ENCODE measurements at regions not wholly inside any gene's neighbourhood (a gene's known extent, or its start where the extent isn't known, plus 50 kb on each side); places are given as distances from the start of the nearest gene placed in this dataset.

- H3K23ac ChIP-seq (ENCODE audit: low read length), result no peak overlapping the region
- H2AK5ac ChIP-seq (ENCODE audit: low read length), result no peak overlapping the region
- no CpG with 5 or more reads among the region's 5 CpGs for WGBS (ENCODE audit: extremely low coverage, insufficient coverage, low lambda C conversion rate)
- H4K8ac ChIP-seq (ENCODE audit: low read depth, low read length), result no peak overlapping the region
- no peak overlapping the region for H3K4me3 ChIP-seq (ENCODE audit: low read length)
- no peak overlapping the region for H2BK5ac ChIP-seq (ENCODE audit: low read length)
- H3K9ac ChIP-seq (ENCODE audit: low read length), result no peak overlapping the region
- no peaks in the 10 kb centered on the region for H3K36me3 ChIP-seq (ENCODE audit: control insufficient read depth, insufficient read depth, low read length)
- H3K79me2 ChIP-seq (ENCODE audit: control insufficient read depth, insufficient read depth, low read length), result no peaks in the 10 kb centered on the region
- H3K27me3 ChIP-seq (ENCODE audit: insufficient read depth, low read length, poor library complexity), result no peaks in the 10 kb centered on the region
- H3K56ac ChIP-seq (ENCODE audit: low read length), result no peak overlapping the region
- DNase-seq, result peak; percentile 28
- no peaks in the 10 kb centered on the region for H3K79me1 ChIP-seq (ENCODE audit: low read length)
- no peak overlapping the region for H3K18ac ChIP-seq (ENCODE audit: low read length)
- H3K4me2 ChIP-seq (ENCODE audit: low read length), result no peak overlapping the region
- H3K27ac ChIP-seq (ENCODE audit: low read depth, low read length), result no peak overlapping the region
- no peak overlapping the region for H2BK15ac ChIP-seq (replicated peaks; ENCODE audit: low read depth)
- H2BK120ac ChIP-seq (ENCODE audit: low read depth, low read length), result no peak overlapping the region
- H4K5ac ChIP-seq (ENCODE audit: low read length), result no peak overlapping the region
- no peaks in the 10 kb centered on the region for H3K4me1 ChIP-seq (ENCODE audit: control insufficient read depth, low read depth, low read length)
- H3K4ac ChIP-seq (ENCODE audit: low read depth, low read length), result no peak overlapping the region
Observed at GRCh38 chr3:9301091-9301490, 51.6 kb upstream of the SRGAP3 start.

GRCh38 chr3:9301798-9302197, 52.4 kb upstream of the SRGAP3 start:
- WGBS (ENCODE audit: extremely low coverage, insufficient coverage, low lambda C conversion rate), result no CpG with 5 or more reads among the region's 10 CpGs
- no peak overlapping the region for H3K4me3 ChIP-seq (ENCODE audit: low read length)

GRCh38 chr3:9302425-9303181, 53.2 kb upstream of the SRGAP3 start:
- H3K4me3 ChIP-seq (ENCODE audit: low read length), result no peak overlapping the region
- no CpG with 5 or more reads among the region's 24 CpGs for WGBS (ENCODE audit: extremely low coverage, insufficient coverage, low lambda C conversion rate)

More at GRCh38 chr3:9301798-9302197, 52.4 kb upstream of the SRGAP3 start:
- H3K23ac ChIP-seq (ENCODE audit: low read length), result no peak overlapping the region
- no peaks in the 10 kb centered on the region for H3K79me1 ChIP-seq (ENCODE audit: low read length)
- H3K9ac ChIP-seq (ENCODE audit: low read length), result no peak overlapping the region
- no peak overlapping the region for H2BK5ac ChIP-seq (ENCODE audit: low read length)
- no peak overlapping the region for H2BK15ac ChIP-seq (replicated peaks; ENCODE audit: low read depth)
- no peaks in the 10 kb centered on the region for H3K36me3 ChIP-seq (ENCODE audit: control insufficient read depth, insufficient read depth, low read length)
- H3K27ac ChIP-seq (ENCODE audit: low read depth, low read length), result no peak overlapping the region
- no peak overlapping the region for H2AK5ac ChIP-seq (ENCODE audit: low read length)
- no peak overlapping the region for H4K5ac ChIP-seq (ENCODE audit: low read length)
- no peaks in the 10 kb centered on the region for H3K79me2 ChIP-seq (ENCODE audit: control insufficient read depth, insufficient read depth, low read length)
- no peaks in the 10 kb centered on the region for H3K4me1 ChIP-seq (ENCODE audit: control insufficient read depth, low read depth, low read length)
- no peaks in the 10 kb centered on the region for H3K27me3 ChIP-seq (ENCODE audit: insufficient read depth, low read length, poor library complexity)
- no peak overlapping the region for H2BK120ac ChIP-seq (ENCODE audit: low read depth, low read length)
- no peak overlapping the region for H3K4me2 ChIP-seq (ENCODE audit: low read length)
- no peak overlapping the region for H3K18ac ChIP-seq (ENCODE audit: low read length)
- H3K4ac ChIP-seq (ENCODE audit: low read depth, low read length), result no peak overlapping the region
- peak overlapping the region; percentile 66 for H3K56ac ChIP-seq (ENCODE audit: low read length)
- no peak overlapping the region for H4K8ac ChIP-seq (ENCODE audit: low read depth, low read length)
- peak; percentile 13 for DNase-seq

GRCh38 chr3:9308298-9308990, 54.4 kb upstream of the THUMPD3 start:
- no peaks in the 10 kb centered on the region for H3K79me2 ChIP-seq (ENCODE audit: control insufficient read depth, insufficient read depth, low read length)
- H3K23ac ChIP-seq (ENCODE audit: low read length), result no peak overlapping the region
- H3K9ac ChIP-seq (ENCODE audit: low read length), result no peak overlapping the region
- no peaks in the 10 kb centered on the region for H3K36me3 ChIP-seq (ENCODE audit: control insufficient read depth, insufficient read depth, low read length)
- H3K4ac ChIP-seq (ENCODE audit: low read depth, low read length), result no peak overlapping the region
- H3K4me2 ChIP-seq (ENCODE audit: low read length), result no peak overlapping the region
- no peak overlapping the region for H3K18ac ChIP-seq (ENCODE audit: low read length)
- no CpG with 5 or more reads among the region's 3 CpGs for WGBS (ENCODE audit: extremely low coverage, insufficient coverage, low lambda C conversion rate)
- H2AK5ac ChIP-seq (ENCODE audit: low read length), result no peak overlapping the region
- no peak overlapping the region for H2BK120ac ChIP-seq (ENCODE audit: low read depth, low read length)
- no peak overlapping the region for H2BK15ac ChIP-seq (replicated peaks; ENCODE audit: low read depth)
- no peak overlapping the region for H3K27ac ChIP-seq (ENCODE audit: low read depth, low read length)
- H3K4me1 ChIP-seq (ENCODE audit: control insufficient read depth, low read depth, low read length), result no peaks in the 10 kb centered on the region
- no peak overlapping the region for H3K56ac ChIP-seq (ENCODE audit: low read length)
- H3K79me1 ChIP-seq (ENCODE audit: low read length), result no peaks in the 10 kb centered on the region
- H3K4me3 ChIP-seq (ENCODE audit: low read length), result no peak overlapping the region
- H4K5ac ChIP-seq (ENCODE audit: low read length), result no peak overlapping the region
- no peak for DNase-seq
- no peak overlapping the region for H2BK5ac ChIP-seq (ENCODE audit: low read length)
- H3K27me3 ChIP-seq (ENCODE audit: insufficient read depth, low read length, poor library complexity), result no peaks in the 10 kb centered on the region
- no peak overlapping the region for H4K8ac ChIP-seq (ENCODE audit: low read depth, low read length)

More at GRCh38 chr3:9302425-9303181, 53.2 kb upstream of the SRGAP3 start:
- Histone ChIP-seq H2BK120ac (ENCODE audit: low read depth, low read length) (no peak overlapping the region), H2BK5ac (ENCODE audit: low read length) (no peak overlapping the region), H3K4me1 (ENCODE audit: control insufficient read depth, low read depth, low read length) (no peaks in the 10 kb centered on the region), H3K27me3 (ENCODE audit: insufficient read depth, low read length, poor library complexity) (no peaks in the 10 kb centered on the region), H2AK5ac (ENCODE audit: low read length) (no peak overlapping the region), H4K5ac (ENCODE audit: low read length) (no peak overlapping the region), H4K8ac (ENCODE audit: low read depth, low read length) (no peak overlapping the region), H3K79me2 (ENCODE audit: control insufficient read depth, insufficient read depth, low read length) (no peaks in the 10 kb centered on the region), H3K4me2 (ENCODE audit: low read length) (peak overlapping the region; percentile 54), H3K56ac (ENCODE audit: low read length) (peak overlapping the region; percentile 66), H3K27ac (ENCODE audit: low read depth, low read length) (no peak overlapping the region), H3K79me1 (ENCODE audit: low read length) (no peaks in the 10 kb centered on the region), H3K9ac (ENCODE audit: low read length) (peak overlapping the region; percentile 0), H3K36me3 (ENCODE audit: control insufficient read depth, insufficient read depth, low read length) (no peaks in the 10 kb centered on the region), H2BK15ac (replicated peaks; ENCODE audit: low read depth) (no peak overlapping the region), H3K18ac (ENCODE audit: low read length) (no peak overlapping the region), H3K4ac (ENCODE audit: low read depth, low read length) (no peak overlapping the region), H3K23ac (ENCODE audit: low read length) (no peak overlapping the region)
- DNase-seq, result peak; percentile 96

GRCh38 chr3:9310043-9310442, 52.8 kb upstream of the THUMPD3 start:
- Histone ChIP-seq H3K4me3 (ENCODE audit: low read length) (no peak overlapping the region), H2BK5ac (ENCODE audit: low read length) (no peak overlapping the region), H3K9ac (ENCODE audit: low read length) (no peak overlapping the region), H3K27me3 (ENCODE audit: insufficient read depth, low read length, poor library complexity) (no peaks in the 10 kb centered on the region), H2BK15ac (replicated peaks; ENCODE audit: low read depth) (no peak overlapping the region), H4K8ac (ENCODE audit: low read depth, low read length) (no peak overlapping the region), H3K36me3 (ENCODE audit: control insufficient read depth, insufficient read depth, low read length) (no peaks in the 10 kb centered on the region), H4K5ac (ENCODE audit: low read length) (no peak overlapping the region), H3K23ac (ENCODE audit: low read length) (no peak overlapping the region), H3K18ac (ENCODE audit: low read length) (no peak overlapping the region), H3K79me1 (ENCODE audit: low read length) (no peaks in the 10 kb centered on the region), H2BK120ac (ENCODE audit: low read depth, low read length) (no peak overlapping the region), H3K4me1 (ENCODE audit: control insufficient read depth, low read depth, low read length) (no peaks in the 10 kb centered on the region), H3K56ac (ENCODE audit: low read length) (no peak overlapping the region), H3K4me2 (ENCODE audit: low read length) (no peak overlapping the region), H3K79me2 (ENCODE audit: control insufficient read depth, insufficient read depth, low read length) (no peaks in the 10 kb centered on the region), H3K4ac (ENCODE audit: low read depth, low read length) (no peak overlapping the region), H3K27ac (ENCODE audit: low read depth, low read length) (no peak overlapping the region), H2AK5ac (ENCODE audit: low read length) (no peak overlapping the region)
- WGBS (ENCODE audit: extremely low coverage, insufficient coverage, low lambda C conversion rate), result no CpG with 5 or more reads among the region's 3 CpGs
- DNase-seq, result no peak
